DOHH2 (cell line): ENCODE measurements at regions not wholly inside any gene's neighbourhood (a gene's known extent, or its start where the extent isn't known, plus 50 kb on each side); places are given as distances from the start of the nearest gene placed in this dataset.

ENCODE experiments used
- CTCF ChIP-seq: fragments of 200-600 bp; sonication (generic); IDR thresholded peaks from one replicate; pipeline ENCODE4 v1.5.1; 2014; ENCODE audit warnings: antibody characterized with exemption, mild to moderate bottlenecking, low read depth, low read length; ENCODE audit not compliant: poor library complexity, severe bottlenecking
- EZH2phosphoT487 ChIP-seq: fragments of 200-600 bp; sonication (generic); IDR thresholded peaks from 2 replicates; pipeline ENCODE4 v1.6.1; 2017; ENCODE audit warnings: borderline replicate concordance, mild to moderate bottlenecking, antibody characterized with exemption, low read length, moderate library complexity, mixed read lengths

- no peak for TF ChIP-seq CTCF
- no peak for TF ChIP-seq EZH2phosphoT487
Observed at GRCh38 chr21:24649691-24650090, 957.6 kb downstream of the MRPL39 start.
